GM12878 (cell line): ENCODE measurements at regions not wholly inside any gene's neighbourhood (a gene's known extent, or its start where the extent isn't known, plus 50 kb on each side); places are given as distances from the start of the nearest gene placed in this dataset.

Source experiments
- ATAC-seq: fragments of 200-7000 bp; cut with Tn5 transposase; 3 replicates; pipeline ENCODE4 v1.9.1; 2020; ENCODE audit warnings: mild to moderate bottlenecking, moderate library complexity
- BruUV-seq: library from RNA; stranded (reverse); fragments of 400-500 nt; replicated peaks from 2 replicates; lab custom pipeline; 2021; lab: Mats Ljungman, UMichigan
- CTCF ChIA-PET: fragments of 300-600 bp; sonication (Branson Sonifier 250); formaldehyde crosslinking; extraction: SDS; loops from one replicate; lab custom pipeline; 2021; ENCODE audit warnings: inconsistent platforms; lab: Yijun Ruan, JAX
- POLR2A ChIA-PET: fragments of 350-600 bp; formaldehyde crosslinking; extraction: SDS; loops from one replicate; lab custom pipeline; 2021; ENCODE audit warnings: inconsistent platforms; lab: Charles Lee
- RAD21 ChIA-PET: fragments of 300-600 bp; sonication (Branson Sonifier 250); formaldehyde crosslinking; loops from one replicate; lab custom pipeline; 2023; ENCODE audit warnings: antibody characterized with exemption; ENCODE audit not compliant: unreplicated experiment; lab: Charles Lee
- SMC1A ChIA-PET: fragments of 300-600 bp; sonication (Branson Sonifier 250); formaldehyde crosslinking; loops from one replicate; lab custom pipeline; 2023; ENCODE audit not compliant: unreplicated experiment, uncharacterized antibody; lab: Charles Lee
- DNase-seq: peaks from one replicate; pipeline ENCODE4 v3.0.0-alpha.2; 2011; ENCODE audit warnings: low read depth, low spot score
- FAIRE-seq: peaks from 3 replicates; lab custom pipeline; 2011; peaks lifted over from hg19 to GRCh38; lab: Jason Lieb, UNC
- H2AFZ ChIP-seq: 2 replicates; pipeline ENCODE4 v1.6.0; 2011; ENCODE audit warnings: low read depth, low read length, control low read depth; ENCODE audit not compliant: control insufficient read depth
- H3K27ac ChIP-seq: 2 replicates; pipeline ENCODE4 v1.5.1; 2011; ENCODE audit warnings: control low read depth; ENCODE audit not compliant: control insufficient read depth, insufficient read depth
- H3K27me3 ChIP-seq, 2 experiments: replicated peaks in 1 of 2; 2 replicates each; pipeline versions ENCODE4 v1.6.0 to v1.6.1; 2011; ENCODE audit warnings: low read length in 1 of 2; ENCODE audit not compliant: control insufficient read depth in 2 of 2, insufficient read depth in 2 of 2
- H3K36me3 ChIP-seq, 2 experiments: 2 replicates each; pipeline ENCODE4 v1.5.1; 2011; ENCODE audit warnings: low read length in 1 of 2; ENCODE audit not compliant: control insufficient read depth in 2 of 2, insufficient read depth in 2 of 2
- H3K4me1 ChIP-seq: 2 replicates; pipeline ENCODE4 v1.6.1; 2011; ENCODE audit warnings: mild to moderate bottlenecking, low read length, moderate library complexity, mixed read lengths; ENCODE audit not compliant: control insufficient read depth, insufficient read depth
- H3K4me2 ChIP-seq: 2 replicates; pipeline ENCODE4 v1.6.0; 2011; ENCODE audit warnings: control low read depth; ENCODE audit not compliant: control insufficient read depth, insufficient read depth
- H3K4me3 ChIP-seq: fragments of 200-600 bp; sonication (generic); 2 replicates; pipeline ENCODE4 v1.5.1; 2016
- H3K79me2 ChIP-seq: 2 replicates; pipeline ENCODE4 v1.6.0; 2011; ENCODE audit warnings: low read length; ENCODE audit not compliant: control insufficient read depth, insufficient read depth
- H3K9ac ChIP-seq: 2 replicates; pipeline ENCODE4 v1.8.0; 2011; ENCODE audit warnings: low read length, control low read depth, mixed read lengths; ENCODE audit not compliant: control insufficient read depth, insufficient read depth
- H3K9me3 ChIP-seq: replicated peaks from 3 replicates; pipeline ENCODE4 v1.5.1; 2011; ENCODE audit warnings: mild to moderate bottlenecking, low read length; ENCODE audit not compliant: control insufficient read depth, insufficient read depth
- H4K20me1 ChIP-seq: 2 replicates; pipeline ENCODE4 v1.6.0; 2011; ENCODE audit not compliant: control insufficient read depth, insufficient read depth
- ASH2L ChIP-seq: fragments of 300-600, 200-600 bp; sonication (generic); IDR thresholded peaks from 2 replicates; pipeline ENCODE4 v1.6.1; 2017; ENCODE audit warnings: low read depth, mild to moderate bottlenecking, borderline replicate concordance
- CBX3 ChIP-seq: fragments of 200-600 bp; sonication (generic); IDR thresholded peaks from 2 replicates; pipeline ENCODE4 v1.6.1; 2016; ENCODE audit warnings: low read depth, borderline replicate concordance
- CBX5 ChIP-seq: sonication (generic); IDR thresholded peaks from 2 replicates; pipeline ENCODE4 v1.6.1; 2016; ENCODE audit warnings: low read depth, moderate library complexity, mild to moderate bottlenecking, inconsistent platforms
- CHD1 ChIP-seq: IDR thresholded peaks from 2 replicates; pipeline ENCODE4 v1.6.1; 2012; ENCODE audit warnings: low read depth, low read length, improper control_type of control experiment
- POU2F2 ChIP-seq: IDR thresholded peaks from 3 replicates; pipeline ENCODE4 v1.6.1; 2011; ENCODE audit warnings: low read depth, mild to moderate bottlenecking, low read length, borderline replicate concordance
- SIX5 ChIP-seq: IDR thresholded peaks from 2 replicates; pipeline ENCODE4 v1.6.1; 2011; ENCODE audit warnings: mild to moderate bottlenecking, low read depth, low read length, moderate library complexity; ENCODE audit not compliant: severe bottlenecking
- SMARCA5 ChIP-seq: fragments of 450-650 bp; IDR thresholded peaks from 2 replicates; pipeline ENCODE4 v1.6.1; 2017; ENCODE audit warnings: mild to moderate bottlenecking
- SMC3 ChIP-seq: IDR thresholded peaks from 2 replicates; pipeline ENCODE4 v1.6.1; 2011; ENCODE audit warnings: low read length, improper control_type of control experiment, borderline replicate concordance
- SREBF1 ChIP-seq: IDR thresholded peaks from 2 replicates; pipeline ENCODE4 v1.6.1; 2012; ENCODE audit warnings: mild to moderate bottlenecking, low read length
- TCF12 ChIP-seq: IDR thresholded peaks from 2 replicates; pipeline ENCODE4 v1.6.1; 2011; ENCODE audit warnings: low read depth, mild to moderate bottlenecking, low read length
- ZNF217 ChIP-seq: fragments of 450-650 bp; IDR thresholded peaks from 2 replicates; pipeline ENCODE4 v1.6.1; 2017; ENCODE audit warnings: antibody characterized with exemption, mild to moderate bottlenecking
- WGBS: methylation state at CpG from one replicate; pipeline ENCODE4 v1.1.6; 2016; ENCODE audit warnings: low lambda C conversion rate; ENCODE audit not compliant: insufficient replicate concordance, insufficient coverage; ENCODE audit errors: missing lambda C conversion rate; 5-methylcytosine and 5-hydroxymethylcytosine counted together
- in situ Hi-C: fragments of 300-500 bp; cut with MboI; formaldehyde crosslinking; loops from 9 replicates; pipeline ENCODE4 v1.14.3; 2018; ENCODE audit warnings: mixed read lengths
- intact Hi-C: fragments of 100-400 bp; cut with micrococcal nuclease; formaldehyde crosslinking; loops from one replicate; pipeline ENCODE4 v1.14.2; 2022; ENCODE audit not compliant: unreplicated experiment
- TF ChIP-seq, protein P1 (sequence below): IDR thresholded peaks from 2 replicates; pipeline ENCODE4 v1.6.1; 2011; ENCODE audit warnings: low read depth, mild to moderate bottlenecking, low read length, moderate library complexity, borderline replicate concordance; ENCODE audit errors: extremely low read depth
- TF ChIP-seq, protein P2 (sequence below): IDR thresholded peaks from 2 replicates; pipeline ENCODE4 v1.6.1; 2012; ENCODE audit warnings: low read depth, low read length, improper control_type of control experiment
- TF ChIP-seq, protein P3 (sequence below): fragments of 450-650 bp; IDR thresholded peaks from 2 replicates; pipeline ENCODE4 v1.6.1; 2017; ENCODE audit warnings: borderline replicate concordance
- TF ChIP-seq, protein P4 (sequence below): IDR thresholded peaks from 2 replicates; pipeline ENCODE4 v1.6.1; 2012; ENCODE audit warnings: low read depth, low read length, improper control_type of control experiment

DNA sequence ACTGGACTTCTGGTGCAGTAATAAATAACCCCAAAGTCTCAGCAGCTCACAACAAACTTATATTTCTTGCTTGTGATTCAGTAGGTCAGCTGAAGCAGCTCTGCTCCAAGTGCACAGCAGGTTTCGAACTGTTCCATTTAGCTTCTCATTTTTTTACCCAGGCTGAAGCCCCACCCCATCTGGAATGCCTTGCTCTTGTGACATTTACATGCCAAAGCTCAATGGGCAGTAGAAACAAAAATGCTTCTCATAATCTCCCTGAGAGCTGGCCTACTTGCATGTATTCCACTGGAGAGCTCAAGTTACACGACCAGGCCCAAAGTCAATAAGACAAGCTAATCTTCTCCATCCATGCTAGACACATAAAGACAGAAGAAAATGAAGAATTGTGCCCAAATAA is 165.2 kb downstream of the HAO1 start:
- Histone ChIP-seq H2AFZ (no peak overlapping the region), H3K27ac (no peak overlapping the region), H3K36me3 (no peaks in the 10 kb centered on the region), H3K9me3 (peaks cover 3% of the 10 kb centered on the region; the same call in 1 of the 3 replicates), H3K4me3 (no peak overlapping the region), H3K4me1 (no peaks in the 10 kb centered on the region), H3K9ac (no peak overlapping the region), H4K20me1 (no peaks in the 10 kb centered on the region), H3K79me2 (no peaks in the 10 kb centered on the region), H3K27me3 (no peaks in the 10 kb centered on the region), H3K4me2 (no peak overlapping the region)
- ChIA-PET SMC1A (no interaction called here), RAD21 (no interaction called here), POLR2A (interaction anchor here (1.0 kb wide), 1 partner anchor 9 kb away, joined by 3 read pairs; no protein-coding TSS in a partner anchor), CTCF (no interaction called here)
- ATAC-seq (no peak), FAIRE-seq (no peak), DNase-seq (no peak)
- 0% methylated on average over 2 of the region's 2 CpGs for WGBS
- intact Hi-C loops = no loop called here
- in situ Hi-C loops = no loop called here
- BruUV-seq = no TSS peak
- TF ChIP-seq ZNF217 (no peak), SMARCA5 (no peak), SMC3 (no peak), ASH2L (no peak), CBX3 (no peak), TCF12 (no peak), SIX5 (no peak), SREBF1 (no peak), CBX5 (no peak), POU2F2 (no peak), CHD1 (no peak)
- TF ChIP-seq, protein P1, sequence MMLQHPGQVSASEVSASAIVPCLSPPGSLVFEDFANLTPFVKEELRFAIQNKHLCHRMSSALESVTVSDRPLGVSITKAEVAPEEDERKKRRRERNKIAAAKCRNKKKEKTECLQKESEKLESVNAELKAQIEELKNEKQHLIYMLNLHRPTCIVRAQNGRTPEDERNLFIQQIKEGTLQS = no peak
- TF ChIP-seq, protein P2, sequence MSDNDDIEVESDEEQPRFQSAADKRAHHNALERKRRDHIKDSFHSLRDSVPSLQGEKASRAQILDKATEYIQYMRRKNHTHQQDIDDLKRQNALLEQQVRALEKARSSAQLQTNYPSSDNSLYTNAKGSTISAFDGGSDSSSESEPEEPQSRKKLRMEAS = no peak
- TF ChIP-seq, protein P3, sequence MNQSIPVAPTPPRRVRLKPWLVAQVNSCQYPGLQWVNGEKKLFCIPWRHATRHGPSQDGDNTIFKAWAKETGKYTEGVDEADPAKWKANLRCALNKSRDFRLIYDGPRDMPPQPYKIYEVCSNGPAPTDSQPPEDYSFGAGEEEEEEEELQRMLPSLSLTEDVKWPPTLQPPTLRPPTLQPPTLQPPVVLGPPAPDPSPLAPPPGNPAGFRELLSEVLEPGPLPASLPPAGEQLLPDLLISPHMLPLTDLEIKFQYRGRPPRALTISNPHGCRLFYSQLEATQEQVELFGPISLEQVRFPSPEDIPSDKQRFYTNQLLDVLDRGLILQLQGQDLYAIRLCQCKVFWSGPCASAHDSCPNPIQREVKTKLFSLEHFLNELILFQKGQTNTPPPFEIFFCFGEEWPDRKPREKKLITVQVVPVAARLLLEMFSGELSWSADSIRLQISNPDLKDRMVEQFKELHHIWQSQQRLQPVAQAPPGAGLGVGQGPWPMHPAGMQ = no peak
- TF ChIP-seq, protein P4, sequence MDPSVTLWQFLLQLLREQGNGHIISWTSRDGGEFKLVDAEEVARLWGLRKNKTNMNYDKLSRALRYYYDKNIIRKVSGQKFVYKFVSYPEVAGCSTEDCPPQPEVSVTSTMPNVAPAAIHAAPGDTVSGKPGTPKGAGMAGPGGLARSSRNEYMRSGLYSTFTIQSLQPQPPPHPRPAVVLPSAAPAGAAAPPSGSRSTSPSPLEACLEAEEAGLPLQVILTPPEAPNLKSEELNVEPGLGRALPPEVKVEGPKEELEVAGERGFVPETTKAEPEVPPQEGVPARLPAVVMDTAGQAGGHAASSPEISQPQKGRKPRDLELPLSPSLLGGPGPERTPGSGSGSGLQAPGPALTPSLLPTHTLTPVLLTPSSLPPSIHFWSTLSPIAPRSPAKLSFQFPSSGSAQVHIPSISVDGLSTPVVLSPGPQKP = no peak
